ENCODE measurements at regions not wholly inside any gene's neighbourhood (a gene's known extent, or its start where the extent isn't known, plus 50 kb on each side); places are given as distances from the start of the nearest gene placed in this dataset.

GRCh38 chr4:181258569-181258968, 984.6 kb upstream of the TENM3 start:
- H3K9ac ChIP-seq = no peak overlapping the region
- H4K20me1 ChIP-seq (ENCODE audit: insufficient read depth) = no peaks in the 10 kb centered on the region
- H3K4me1 ChIP-seq (ENCODE audit: low read depth, poor library complexity, severe bottlenecking) = no peaks in the 10 kb centered on the region
- H3K4me3 ChIP-seq (IDR thresholded peaks at IDR 0.05; ENCODE audit: insufficient read depth, low read depth, low read length) = no peak overlapping the region
- no peaks in the 10 kb centered on the region for H3K79me2 ChIP-seq (ENCODE audit: insufficient read depth, low read depth)
- H3K27me3 ChIP-seq (ENCODE audit: insufficient read depth, low read depth) = no peaks in the 10 kb centered on the region
- TF ChIP-seq CTCF (conservative IDR thresholded peaks at IDR 0.05; ENCODE audit: low read depth, low read length) = no peak
- no peak overlapping the region for H2AFZ ChIP-seq (ENCODE audit: low read depth)
- no peaks in the 10 kb centered on the region for H3K36me3 ChIP-seq (ENCODE audit: insufficient read depth)
- H3K27ac ChIP-seq = no peak overlapping the region
- no peak overlapping the region for H3K4me2 ChIP-seq

GRCh38 chr4:181259081-181259709, 984.0 kb upstream of the TENM3 start:
- H3K27me3 ChIP-seq (ENCODE audit: insufficient read depth, low read depth) = no peaks in the 10 kb centered on the region
- no peaks in the 10 kb centered on the region for H3K36me3 ChIP-seq (ENCODE audit: insufficient read depth)
- no peak for TF ChIP-seq CTCF (conservative IDR thresholded peaks at IDR 0.05; ENCODE audit: low read depth, low read length)
- H3K79me2 ChIP-seq (ENCODE audit: insufficient read depth, low read depth) = no peaks in the 10 kb centered on the region
- H2AFZ ChIP-seq (ENCODE audit: low read depth) = no peak overlapping the region
- no peak overlapping the region for H3K9ac ChIP-seq
- no peak overlapping the region for H3K27ac ChIP-seq
- H3K4me2 ChIP-seq = no peak overlapping the region
- H4K20me1 ChIP-seq (ENCODE audit: insufficient read depth) = no peaks in the 10 kb centered on the region
- no peak overlapping the region for H3K4me3 ChIP-seq (IDR thresholded peaks at IDR 0.05; ENCODE audit: insufficient read depth, low read depth, low read length)
- H3K4me1 ChIP-seq (ENCODE audit: low read depth, poor library complexity, severe bottlenecking) = no peaks in the 10 kb centered on the region

- H2AFZ ChIP-seq (ENCODE audit: low read depth) = no peak overlapping the region
- H3K4me2 ChIP-seq = no peak overlapping the region
- H4K20me1 ChIP-seq (ENCODE audit: insufficient read depth) = no peaks in the 10 kb centered on the region
- H3K27me3 ChIP-seq (ENCODE audit: insufficient read depth, low read depth) = no peaks in the 10 kb centered on the region
- H3K4me1 ChIP-seq (ENCODE audit: low read depth, poor library complexity, severe bottlenecking) = no peaks in the 10 kb centered on the region
- no peak overlapping the region for H3K9ac ChIP-seq
- no peak for TF ChIP-seq CTCF (conservative IDR thresholded peaks at IDR 0.05; ENCODE audit: low read depth, low read length)
- no peaks in the 10 kb centered on the region for H3K79me2 ChIP-seq (ENCODE audit: insufficient read depth, low read depth)
- H3K4me3 ChIP-seq (IDR thresholded peaks at IDR 0.05; ENCODE audit: insufficient read depth, low read depth, low read length) = no peak overlapping the region
- H3K36me3 ChIP-seq (ENCODE audit: insufficient read depth) = no peaks in the 10 kb centered on the region
- no peak overlapping the region for H3K27ac ChIP-seq
Observed at GRCh38 chr4:181261279-181261678, 981.9 kb upstream of the TENM3 start.

- H3K27ac ChIP-seq = no peak overlapping the region
Observed at GRCh38 chr4:181264893-181265292, 978.3 kb upstream of the TENM3 start.

More at GRCh38 chr4:181264893-181265292, 978.3 kb upstream of the TENM3 start:
- TF ChIP-seq CTCF (conservative IDR thresholded peaks at IDR 0.05; ENCODE audit: low read depth, low read length) = no peak
- H4K20me1 ChIP-seq (ENCODE audit: insufficient read depth) = no peaks in the 10 kb centered on the region
- no peaks in the 10 kb centered on the region for H3K36me3 ChIP-seq (ENCODE audit: insufficient read depth)
- no peak overlapping the region for H3K9ac ChIP-seq
- no peak overlapping the region for H3K4me3 ChIP-seq (IDR thresholded peaks at IDR 0.05; ENCODE audit: insufficient read depth, low read depth, low read length)
- no peaks in the 10 kb centered on the region for H3K27me3 ChIP-seq (ENCODE audit: insufficient read depth, low read depth)
- no peaks in the 10 kb centered on the region for H3K4me1 ChIP-seq (ENCODE audit: low read depth, poor library complexity, severe bottlenecking)
- H3K79me2 ChIP-seq (ENCODE audit: insufficient read depth, low read depth) = no peaks in the 10 kb centered on the region
- H3K4me2 ChIP-seq = no peak overlapping the region
- no peak overlapping the region for H2AFZ ChIP-seq (ENCODE audit: low read depth)

Measured in KMS-11 (cell line).